H1 (cell line): ENCODE measurements at regions not wholly inside any gene's neighbourhood (a gene's known extent, or its start where the extent isn't known, plus 50 kb on each side); places are given as distances from the start of the nearest gene placed in this dataset.
"Not testable (repeated sequence)": the region's sequence is repeated elsewhere in the genome, so short reads cannot be mapped to it uniquely, and the experiment has no call there.

Experiments
- CTCF ChIA-PET: fragments of 300-600 bp; sonication (Branson Sonifier 250); formaldehyde crosslinking; loops from one replicate; lab custom pipeline; 2021; ENCODE audit not compliant: partially characterized antibody; lab: Charles Lee
- POLR2A ChIA-PET: fragments of 300-600 bp; sonication (Branson Sonifier 250); formaldehyde crosslinking; loops from one replicate; lab custom pipeline; 2021; ENCODE audit warnings: inconsistent platforms; ENCODE audit not compliant: partially characterized antibody; lab: Charles Lee
- DNase-seq, 2 experiments: peaks; one replicate each; pipeline versions ENCODE4 v3.0.0 to v3.0.0-alpha.2; 2010 to 2022; ENCODE audit warnings: low spot score in 2 of 2, low read depth in 1 of 2, mixed read lengths in 1 of 2
- FAIRE-seq: peaks from 2 replicates; lab custom pipeline; 2011; peaks lifted over from hg19 to GRCh38; lab: Jason Lieb, UNC
- H2AFZ ChIP-seq: 2 replicates; pipeline ENCODE4 v1.8.1; 2012; ENCODE audit warnings: low read length, inconsistent platforms
- H2AK5ac ChIP-seq: 2 replicates; pipeline ENCODE4 v1.6.1; 2013; ENCODE audit warnings: low read depth, low read length
- H2BK120ac ChIP-seq: replicated peaks from 2 replicates; pipeline ENCODE3; 2013; ENCODE audit warnings: low read depth, low read length, inconsistent platforms
- H2BK12ac ChIP-seq: 2 replicates; pipeline ENCODE4 v1.6.1; 2013; ENCODE audit warnings: low read depth, low read length
- H2BK15ac ChIP-seq: 2 replicates; pipeline ENCODE4 v1.6.1; 2013; ENCODE audit warnings: low read length
- H2BK20ac ChIP-seq: 2 replicates; pipeline ENCODE4 v1.6.1; 2013; ENCODE audit warnings: low read length
- H2BK5ac ChIP-seq: 2 replicates; pipeline ENCODE4 v1.6.1; 2013; ENCODE audit warnings: low read depth, low read length
- H3K14ac ChIP-seq: 2 replicates; pipeline ENCODE4 v1.6.1; 2013; ENCODE audit warnings: inconsistent platforms; ENCODE audit not compliant: insufficient read length
- H3K18ac ChIP-seq: 2 replicates; pipeline ENCODE4 v1.6.1; 2013; ENCODE audit warnings: low read length; ENCODE audit errors: extremely low read depth
- H3K23ac ChIP-seq: 2 replicates; pipeline ENCODE4 v1.6.1; 2013; ENCODE audit warnings: inconsistent platforms; ENCODE audit not compliant: insufficient read length
- H3K23me2 ChIP-seq: 2 replicates; pipeline ENCODE4 v1.6.1; 2013; ENCODE audit warnings: low read depth, low read length
- H3K27ac ChIP-seq: 2 replicates; pipeline ENCODE4 v1.6.1; 2011; ENCODE audit warnings: low read depth, low read length, inconsistent platforms
- H3K27me3 ChIP-seq, 4 experiments: replicated peaks in 1 of 4; 1 replicate in 1 of 4; 2 replicates in 3 of 4; pipeline versions ENCODE4 v1.6.1 to v1.8.1; 2011 to 2013; ENCODE audit warnings: low read length in 3 of 4, mild to moderate bottlenecking in 3 of 4, inconsistent platforms in 2 of 4, mixed read lengths in 2 of 4, moderate library complexity in 1 of 4; ENCODE audit not compliant: control insufficient read depth in 3 of 4, insufficient read depth in 3 of 4; ENCODE audit errors: extremely low read depth in 1 of 4
- H3K36me3 ChIP-seq, 4 experiments: 2 replicates each; pipeline versions ENCODE4 v1.6.1 to v1.8.1; 2011 to 2013; ENCODE audit warnings: mild to moderate bottlenecking in 4 of 4, low read length in 3 of 4, moderate library complexity in 2 of 4, control low read depth in 1 of 4, inconsistent platforms in 1 of 4; ENCODE audit not compliant: insufficient read depth in 4 of 4, control insufficient read depth in 2 of 4
- H3K4ac ChIP-seq: replicated peaks from 2 replicates; pipeline ENCODE3; 2013; ENCODE audit warnings: low read length, low read depth, mixed read lengths, inconsistent platforms; ENCODE audit not compliant: insufficient read length
- H3K4me1 ChIP-seq, 4 experiments: replicated peaks in 1 of 4; 1 replicate in 1 of 4; 2 replicates in 3 of 4; pipeline versions ENCODE4 v1.6.1 to v1.8.1; 2011 to 2013; ENCODE audit warnings: low read length in 3 of 4, inconsistent platforms in 2 of 4, mixed read lengths in 1 of 4; ENCODE audit not compliant: insufficient read depth in 4 of 4, control insufficient read depth in 3 of 4
- H3K4me2 ChIP-seq, 2 experiments: 2 replicates each; pipeline versions ENCODE4 v1.6.1 to v1.8.1; 2011 to 2013; ENCODE audit warnings: low read depth in 2 of 2, low read length in 2 of 2, control low read depth in 1 of 2, inconsistent platforms in 1 of 2, mild to moderate bottlenecking in 1 of 2; ENCODE audit not compliant: insufficient read depth in 1 of 2
- H3K4me3 ChIP-seq, 4 experiments: fragments of 200-600, 300-600 bp in 1 of 4; sonication (generic), shearing (Covaris generic), sonication (Bioruptor Twin) in 1 of 4; 2 replicates each; pipeline versions ENCODE4 v1.5.1 to v1.8.1; 2011 to 2016; ENCODE audit warnings: low read length in 4 of 4, low read depth in 3 of 4, control low read depth in 2 of 4, inconsistent platforms in 2 of 4, mild to moderate bottlenecking in 2 of 4, mixed read lengths in 1 of 4, moderate library complexity in 1 of 4; ENCODE audit not compliant: insufficient read depth in 2 of 4; ENCODE audit errors: extremely low read depth in 1 of 4
- H3K56ac ChIP-seq: replicated peaks from 2 replicates; pipeline ENCODE3; 2013; ENCODE audit warnings: low read depth, mild to moderate bottlenecking, mixed read lengths, low read length, inconsistent platforms; ENCODE audit not compliant: insufficient read length
- H3K79me1 ChIP-seq: 2 replicates; pipeline ENCODE4 v1.6.1; 2013; ENCODE audit warnings: low read depth, low read length, control low read depth
- H3K79me2 ChIP-seq, 2 experiments: 2 replicates each; pipeline versions ENCODE4 v1.6.1 to v1.8.1; 2012 to 2013; ENCODE audit warnings: low read length in 2 of 2, mild to moderate bottlenecking in 2 of 2, inconsistent platforms in 1 of 2; ENCODE audit not compliant: insufficient read depth in 2 of 2, control insufficient read depth in 1 of 2
- H3K9ac ChIP-seq, 4 experiments: replicated peaks in 1 of 4; 1 replicate in 1 of 4; 2 replicates in 3 of 4; pipeline versions ENCODE4 v1.6.1 to v1.8.1; 2011 to 2013; ENCODE audit warnings: low read depth in 3 of 4, low read length in 3 of 4, control low read depth in 2 of 4, mild to moderate bottlenecking in 2 of 4, moderate library complexity in 2 of 4, inconsistent platforms in 1 of 4; ENCODE audit errors: extremely low read depth in 1 of 4
- H3K9me3 ChIP-seq, 2 experiments: 2 replicates each; pipeline versions ENCODE4 v1.6.1 to v1.8.1; 2012 to 2013; ENCODE audit warnings: mild to moderate bottlenecking in 2 of 2, moderate library complexity in 2 of 2, control low read depth in 1 of 2, inconsistent platforms in 1 of 2, low read depth in 1 of 2, low read length in 1 of 2, mixed read lengths in 1 of 2; ENCODE audit not compliant: insufficient read depth in 2 of 2
- H4K20me1 ChIP-seq, 2 experiments: replicated peaks in 1 of 2; 2 replicates each; pipeline versions ENCODE3 to v1.8.1; 2011 to 2013; ENCODE audit warnings: inconsistent platforms in 2 of 2, low read length in 2 of 2, mild to moderate bottlenecking in 1 of 2; ENCODE audit not compliant: insufficient read depth in 2 of 2, control insufficient read depth in 1 of 2
- H4K5ac ChIP-seq: 2 replicates; pipeline ENCODE4 v1.6.1; 2013; ENCODE audit warnings: low read length, low read depth, mixed read lengths, inconsistent platforms; ENCODE audit not compliant: insufficient read length
- H4K8ac ChIP-seq: 2 replicates; pipeline ENCODE4 v1.8.0; 2013; ENCODE audit warnings: mild to moderate bottlenecking, moderate library complexity, low read length, inconsistent platforms; ENCODE audit not compliant: insufficient read depth; ENCODE audit errors: extremely low read depth
- H4K91ac ChIP-seq: replicated peaks from 2 replicates; pipeline ENCODE3; 2013; ENCODE audit warnings: low read length, mixed read lengths, inconsistent platforms; ENCODE audit not compliant: insufficient read length
- WGBS, 2 experiments: shearing (Covaris generic) in 1 of 2; methylation state at CpG; one replicate each; pipeline versions ENCODE4 v1.1.6 to v1.1.7; 2013 to 2015; ENCODE audit warnings: low lambda C conversion rate in 2 of 2, mixed read lengths in 2 of 2, inconsistent platforms in 1 of 2, low coverage in 1 of 2, missing lambda C conversion rate in 1 of 2; ENCODE audit not compliant: insufficient replicate concordance in 2 of 2, insufficient coverage in 1 of 2, insufficient read length in 1 of 2; ENCODE audit errors: extremely low coverage in 1 of 2, missing lambda C conversion rate in 1 of 2; 5-methylcytosine and 5-hydroxymethylcytosine counted together

- FAIRE-seq, H2BK5ac ChIP-seq, H2BK120ac ChIP-seq, H3K4me3 ChIP-seq, H3K36me3 ChIP-seq, H3K79me2 ChIP-seq, POLR2A ChIA-PET, H2AK5ac ChIP-seq, H2BK12ac ChIP-seq, H3K23me2 ChIP-seq, H2BK15ac ChIP-seq, H3K9ac ChIP-seq, H3K18ac ChIP-seq, H3K27ac ChIP-seq, H3K56ac ChIP-seq, H3K4me1 ChIP-seq, H3K4ac ChIP-seq, H4K8ac ChIP-seq, DNase-seq, H4K91ac ChIP-seq, H3K23ac ChIP-seq, CTCF ChIA-PET, H3K9me3 ChIP-seq, H4K20me1 ChIP-seq, H3K4me2 ChIP-seq, H3K14ac ChIP-seq, H4K5ac ChIP-seq, H3K79me1 ChIP-seq, H2BK20ac ChIP-seq, H2AFZ ChIP-seq, H3K27me3 ChIP-seq: not testable (repeated sequence)
- WGBS, 2 experiments, result 97% methylated on average over 8 of the region's 10 CpGs; no CpG with 5 or more reads in 1 of the 2 experiments
Measured at GRCh38 chr2:87568554-87569278, 179.2 kb upstream of the PLGLB2 start.
